AG09319 (cell line): ENCODE measurements at regions not wholly inside any gene's neighbourhood (a gene's known extent, or its start where the extent isn't known, plus 50 kb on each side); places are given as distances from the start of the nearest gene placed in this dataset.

Source experiments
- DNase-seq: peaks from one replicate; pipeline ENCODE4 v3.0.0-alpha.2; 2010; ENCODE audit warnings: low read depth; ENCODE audit errors: extremely low read depth
- CTCF ChIP-seq: IDR thresholded peaks from 2 replicates; pipeline ENCODE4 v1.5.1; 2011; ENCODE audit warnings: low read depth, mild to moderate bottlenecking, inconsistent platforms, low read length, moderate library complexity

GRCh38 chr16:85166699-85167588, 54.7 kb upstream of the CIBAR2 start:
- DNase-seq: no peak
- no peak for TF ChIP-seq CTCF

GRCh38 chr16:85167589-85168537, 55.6 kb upstream of the CIBAR2 start:
- no peak for TF ChIP-seq CTCF
- no peak for DNase-seq

- no peak for DNase-seq
These were observed 56.5 kb upstream of the CIBAR2 start for GRCh38 chr16:85168732-85169256.

GRCh38 chr16:85169333-85170065, 57.2 kb upstream of the CIBAR2 start:
- TF ChIP-seq CTCF: no peak
- no peak for DNase-seq

More at GRCh38 chr16:85168732-85169256, 56.5 kb upstream of the CIBAR2 start:
- no peak for TF ChIP-seq CTCF

- no peak for TF ChIP-seq CTCF
- DNase-seq: no peak
These were observed 57.8 kb upstream of the CIBAR2 start for GRCh38 chr16:85170066-85170491.

- no peak for TF ChIP-seq CTCF
- no peak for DNase-seq
These were observed 58.3 kb upstream of the CIBAR2 start for GRCh38 chr16:85170590-85171003.
